A549 (cell line): ENCODE measurements at regions not wholly inside any gene's neighbourhood (a gene's known extent, or its start where the extent isn't known, plus 50 kb on each side); places are given as distances from the start of the nearest gene placed in this dataset.

Experiments used
- CHD2 ChIP-seq: fragments of 150-350 bp; IDR thresholded peaks from 2 replicates; pipeline ENCODE4 v1.6.1; 2014; ENCODE audit warnings: low read length; ENCODE audit not compliant: partially characterized antibody
- PHF8 ChIP-seq: fragments of 200-600 bp; sonication (generic); IDR thresholded peaks from 2 replicates; pipeline ENCODE4 v1.6.1; 2016; ENCODE audit warnings: low read depth, mild to moderate bottlenecking, antibody characterized with exemption, moderate library complexity, borderline replicate concordance
- POLR2A ChIP-seq: IDR thresholded peaks from 2 replicates; pipeline ENCODE4 v1.6.1; 2012; ENCODE audit warnings: mild to moderate bottlenecking, low read length
- TF ChIP-seq, protein P1 (sequence below): fragments of >200 bp; sonication (Bioruptor Twin); formaldehyde crosslinking; IDR thresholded peaks from 3 replicates; pipeline ENCODE4 v1.5.1; 2016

- no peak for TF ChIP-seq PHF8
- no peak for TF ChIP-seq CHD2
- TF ChIP-seq, protein P1, sequence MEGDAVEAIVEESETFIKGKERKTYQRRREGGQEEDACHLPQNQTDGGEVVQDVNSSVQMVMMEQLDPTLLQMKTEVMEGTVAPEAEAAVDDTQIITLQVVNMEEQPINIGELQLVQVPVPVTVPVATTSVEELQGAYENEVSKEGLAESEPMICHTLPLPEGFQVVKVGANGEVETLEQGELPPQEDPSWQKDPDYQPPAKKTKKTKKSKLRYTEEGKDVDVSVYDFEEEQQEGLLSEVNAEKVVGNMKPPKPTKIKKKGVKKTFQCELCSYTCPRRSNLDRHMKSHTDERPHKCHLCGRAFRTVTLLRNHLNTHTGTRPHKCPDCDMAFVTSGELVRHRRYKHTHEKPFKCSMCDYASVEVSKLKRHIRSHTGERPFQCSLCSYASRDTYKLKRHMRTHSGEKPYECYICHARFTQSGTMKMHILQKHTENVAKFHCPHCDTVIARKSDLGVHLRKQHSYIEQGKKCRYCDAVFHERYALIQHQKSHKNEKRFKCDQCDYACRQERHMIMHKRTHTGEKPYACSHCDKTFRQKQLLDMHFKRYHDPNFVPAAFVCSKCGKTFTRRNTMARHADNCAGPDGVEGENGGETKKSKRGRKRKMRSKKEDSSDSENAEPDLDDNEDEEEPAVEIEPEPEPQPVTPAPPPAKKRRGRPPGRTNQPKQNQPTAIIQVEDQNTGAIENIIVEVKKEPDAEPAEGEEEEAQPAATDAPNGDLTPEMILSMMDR = no peak
- no peak for TF ChIP-seq POLR2A
These were observed 266.8 kb upstream of the CLEC14A start for GRCh38 chr14:38522724-38523123.
